ENCODE measurements at regions not wholly inside any gene's neighbourhood (a gene's known extent, or its start where the extent isn't known, plus 50 kb on each side); places are given as distances from the start of the nearest gene placed in this dataset.

DNA sequence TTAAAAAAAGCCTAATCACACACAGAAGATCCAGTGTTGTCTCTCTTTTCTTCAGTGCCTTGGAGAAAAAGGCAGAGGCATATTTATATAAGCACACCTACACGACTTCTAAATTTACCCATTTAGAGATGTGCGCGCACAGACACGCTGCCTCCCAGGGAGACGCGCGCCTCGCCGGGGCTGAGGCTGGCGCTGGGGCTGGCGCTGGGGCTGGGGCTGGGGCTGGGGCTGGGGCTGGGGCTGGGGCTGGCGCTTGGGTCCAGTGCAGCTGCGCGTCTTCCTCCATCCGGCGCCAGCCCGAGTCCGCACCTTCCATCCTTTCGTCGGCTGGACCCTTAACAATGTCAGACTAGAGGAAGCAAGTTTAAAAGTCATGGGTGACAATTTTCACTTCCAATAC is 118.4 kb upstream of the ARID2 start:
- no peak for TF ChIP-seq POLR2A (IDR thresholded peaks at IDR 0.05; ENCODE audit: low read depth, low read length)
- TF ChIP-seq POLR2AphosphoS5 (IDR thresholded peaks at IDR 0.05; ENCODE audit: low read depth, low read length) = no peak
- no peak for TF ChIP-seq SPI1 (IDR thresholded peaks at IDR 0.05; ENCODE audit: low read depth, low read length)

All from GM12891 (cell line).